Right forelimb (tissue), 1 donor: ENCODE measurements at regions not wholly inside any gene's neighbourhood (a gene's known extent, or its start where the extent isn't known, plus 50 kb on each side); places are given as distances from the start of the nearest gene placed in this dataset.
"Not testable (repeated sequence)": the region's sequence is repeated elsewhere in the genome, so short reads cannot be mapped to it uniquely, and the experiment has no call there.

ENCODE experiments used
- DNase-seq: peaks from one replicate; pipeline ENCODE4 v3.0.0-alpha.2; 2018

GRCh38 chr9:7739595-7739994 is 60.0 kb downstream of the DMAC1 start:
- no peak for DNase-seq

- no peak for DNase-seq
These were observed 64.3 kb downstream of the DMAC1 start for GRCh38 chr9:7735311-7735710.

GRCh38 chr9:7730164-7730445 is 69.5 kb downstream of the DMAC1 start:
- no peak for DNase-seq

- no peak for DNase-seq
These were observed 70.0 kb downstream of the DMAC1 start for GRCh38 chr9:7729371-7730163.

- no peak for DNase-seq
These were observed 78.3 kb downstream of the DMAC1 start for GRCh38 chr9:7721291-7721690.

GRCh38 chr9:7713088-7713487 is 86.5 kb downstream of the DMAC1 start:
- not testable (repeated sequence) for DNase-seq

GRCh38 chr9:7710686-7711085 is 88.9 kb downstream of the DMAC1 start:
- DNase-seq = no peak

GRCh38 chr9:7707934-7708333 is 91.6 kb downstream of the DMAC1 start:
- no peak for DNase-seq

- no peak for DNase-seq
These were observed 95.0 kb downstream of the DMAC1 start for GRCh38 chr9:7704543-7704942.

- DNase-seq = no peak
These were observed 107.7 kb downstream of the DMAC1 start for GRCh38 chr9:7691909-7692308.

GRCh38 chr9:7690014-7690413 is 109.6 kb downstream of the DMAC1 start:
- DNase-seq = no peak

- no peak for DNase-seq
These were observed 111.0 kb downstream of the DMAC1 start for GRCh38 chr9:7688626-7689025.

- DNase-seq = no peak
These were observed 122.9 kb downstream of the DMAC1 start for GRCh38 chr9:7676609-7677156.

- no peak for DNase-seq
These were observed 127.7 kb downstream of the DMAC1 start for GRCh38 chr9:7671847-7672246.

- no peak for DNase-seq
These were observed 131.0 kb downstream of the DMAC1 start for GRCh38 chr9:7668541-7668940.

GRCh38 chr9:7665874-7666273 is 133.7 kb downstream of the DMAC1 start:
- no peak for DNase-seq

GRCh38 chr9:7659766-7660165 is 139.8 kb downstream of the DMAC1 start:
- no peak for DNase-seq

- no peak for DNase-seq
These were observed 142.9 kb downstream of the DMAC1 start for GRCh38 chr9:7656636-7657035.

- DNase-seq = no peak
These were observed 146.3 kb downstream of the DMAC1 start for GRCh38 chr9:7653262-7653661.

GRCh38 chr9:7640231-7640630 is 159.3 kb downstream of the DMAC1 start:
- no peak for DNase-seq

GRCh38 chr9:7639471-7639870 is 160.1 kb downstream of the DMAC1 start:
- DNase-seq = no peak

- no peak for DNase-seq
These were observed 162.6 kb downstream of the DMAC1 start for GRCh38 chr9:7636838-7637467.

GRCh38 chr9:7636309-7636708 is 163.3 kb downstream of the DMAC1 start:
- no peak for DNase-seq

GRCh38 chr9:7626571-7627029 is 173.0 kb downstream of the DMAC1 start:
- DNase-seq = not testable (repeated sequence)
